K562 (cell line): ENCODE measurements at regions not wholly inside any gene's neighbourhood (a gene's known extent, or its start where the extent isn't known, plus 50 kb on each side); places are given as distances from the start of the nearest gene placed in this dataset.

Experiments
- ARNT ChIP-seq, 2 experiments: fragments of 450-650 bp; IDR thresholded peaks; 2 replicates each; pipeline ENCODE4 v1.6.1; 2016; ENCODE audit warnings: mild to moderate bottlenecking in 1 of 2
- FIP1L1 ChIP-seq: fragments of 200-400 bp; formaldehyde crosslinking; IDR thresholded peaks from 2 replicates; pipeline ENCODE4 v1.6.1; 2018; ENCODE audit warnings: mild to moderate bottlenecking, low read depth, low read length; ENCODE audit not compliant: poor library complexity, severe bottlenecking
- SIN3A ChIP-seq, 2 experiments: fragments of 150-350 bp in 1 of 2; IDR thresholded peaks; 2 replicates each; pipeline ENCODE4 v1.6.1; 2011 to 2016; ENCODE audit warnings: borderline replicate concordance in 2 of 2, low read depth in 2 of 2, low read length in 2 of 2, mild to moderate bottlenecking in 2 of 2, moderate library complexity in 2 of 2; ENCODE audit not compliant: control insufficient read depth in 1 of 2

GRCh38 chr18:28778706-28779105 is 601.8 kb upstream of the CDH2 start:
- TF ChIP-seq FIP1L1 (no peak), ARNT (IDR thresholded peaks at IDR 0.05) (no peak), SIN3A (IDR thresholded peaks at IDR 0.05; ENCODE audit: borderline replicate concordance in 2 of 2, control insufficient read depth in 1 of 2, low read depth in 2 of 2, low read length in 2 of 2) (no peak)
